HCT116 (cell line): ENCODE measurements at regions not wholly inside any gene's neighbourhood (a gene's known extent, or its start where the extent isn't known, plus 50 kb on each side); places are given as distances from the start of the nearest gene placed in this dataset.

Source experiments
- ATAC-seq: fragments of 200-7000 bp; cut with Tn5 transposase; 2 replicates; pipeline ENCODE4 v1.9.1; 2020; ENCODE audit warnings: mild to moderate bottlenecking, moderate library complexity
- BruUV-seq: library from RNA; stranded (reverse); fragments of 400-500 nt; replicated peaks from 2 replicates; lab custom pipeline; 2021; lab: Mats Ljungman, UMichigan
- CTCF ChIA-PET: fragments of 300-600 bp; sonication (Branson Sonifier 250); formaldehyde crosslinking; loops from one replicate; lab custom pipeline; 2021; ENCODE audit warnings: antibody characterized with exemption; lab: Charles Lee
- POLR2A ChIA-PET: fragments of 300-600, 350-600 bp; sonication (Branson Sonifier 250); formaldehyde crosslinking; loops from one replicate; lab custom pipeline; 2021; ENCODE audit warnings: antibody characterized with exemption; lab: Charles Lee
- RAD21 ChIA-PET, 2 experiments: fragments of 300-600 bp; sonication (Branson Sonifier 250); formaldehyde crosslinking; loops; one replicate each; lab custom pipeline; 2023; ENCODE audit warnings: low total read pairs in 2 of 2; ENCODE audit not compliant: uncharacterized antibody in 2 of 2, unreplicated experiment in 2 of 2, low non-redundant PET in 1 of 2; lab: Charles Lee
- DNase-seq: peaks from one replicate; pipeline ENCODE4 v3.0.0-alpha.2; 2010; ENCODE audit warnings: low read depth, low spot score
- H2AFZ ChIP-seq: fragments of 200-600 bp; shearing (Covaris generic), sonication (generic); 2 replicates; pipeline ENCODE4 v1.6.1; 2017; ENCODE audit warnings: low read depth, mixed run types, mixed read lengths, antibody characterized with exemption, low read length; ENCODE audit not compliant: poor library complexity, severe bottlenecking
- H3K27ac ChIP-seq: 2 replicates; pipeline ENCODE4 v1.5.1; 2012; ENCODE audit warnings: low read depth, low read length
- H3K27me3 ChIP-seq: fragments of 200-600 bp; sonication (generic); 2 replicates; pipeline ENCODE4 v1.6.1; 2016; ENCODE audit warnings: mixed run types, low read length, mixed read lengths; ENCODE audit not compliant: insufficient read depth
- H3K36me3 ChIP-seq, 2 experiments: fragments of 200-500 bp in 1 of 2; fragments of 200-600 bp in 1 of 2; sonication (Bioruptor generic) in 1 of 2; sonication (generic) in 1 of 2; 2 replicates each; pipeline versions ENCODE4 v1.5.1 to v1.6.1; 2014 to 2016; ENCODE audit warnings: low read length in 2 of 2, inconsistent platforms in 1 of 2, mixed read lengths in 1 of 2, mixed run types in 1 of 2; ENCODE audit not compliant: insufficient read depth in 2 of 2, control insufficient read depth in 1 of 2
- H3K4me1 ChIP-seq, 2 experiments: fragments of 200-600 bp in 1 of 2; sonication (generic) in 1 of 2; 2 replicates each; pipeline versions ENCODE4 v1.5.1 to v1.6.1; 2012 to 2017; ENCODE audit warnings: low read length in 2 of 2, inconsistent platforms in 1 of 2, mild to moderate bottlenecking in 1 of 2, mixed read lengths in 1 of 2, mixed run types in 1 of 2, moderate library complexity in 1 of 2; ENCODE audit not compliant: insufficient read depth in 2 of 2, control insufficient read depth in 1 of 2
- H3K4me2 ChIP-seq: fragments of 200-600 bp; sonication (generic); 2 replicates; pipeline ENCODE4 v1.6.1; 2017; ENCODE audit warnings: mixed run types, low read length, mixed read lengths
- H3K4me3 ChIP-seq, 2 experiments: fragments of 200-600 bp in 1 of 2; sonication (generic) in 1 of 2; replicated peaks in 1 of 2; 2 replicates each; pipeline ENCODE4 v1.5.1; 2011 to 2016; ENCODE audit warnings: low read length in 2 of 2, control low read depth in 1 of 2, low read depth in 1 of 2, mild to moderate bottlenecking in 1 of 2, mixed read lengths in 1 of 2, mixed run types in 1 of 2
- H3K79me2 ChIP-seq: fragments of 200-600 bp; sonication (generic); 2 replicates; pipeline ENCODE4 v1.6.1; 2017; ENCODE audit warnings: mild to moderate bottlenecking, mixed run types, low read length, moderate library complexity, mixed read lengths; ENCODE audit not compliant: insufficient read depth
- H3K9ac ChIP-seq: fragments of 200-600 bp; sonication (generic); 2 replicates; pipeline ENCODE4 v1.6.1; 2016; ENCODE audit warnings: low read length, mixed read lengths
- H3K9me2 ChIP-seq: fragments of 200-600 bp; sonication (generic), shearing (Covaris generic); 2 replicates; pipeline ENCODE4 v1.6.1; 2017; ENCODE audit warnings: mixed run types, mild to moderate bottlenecking, moderate library complexity; ENCODE audit not compliant: insufficient read depth
- H3K9me3 ChIP-seq, 2 experiments: fragments of 200-500 bp in 1 of 2; fragments of 200-600 bp in 1 of 2; sonication (Bioruptor generic) in 1 of 2; sonication (generic) in 1 of 2; 2 replicates each; pipeline ENCODE4 v1.6.1; 2014 to 2017; ENCODE audit warnings: low read length in 2 of 2, mixed read lengths in 2 of 2, inconsistent platforms in 1 of 2, low read depth in 1 of 2, mild to moderate bottlenecking in 1 of 2, mixed run types in 1 of 2, moderate library complexity in 1 of 2; ENCODE audit not compliant: control insufficient read depth in 1 of 2, insufficient read depth in 1 of 2
- H4K20me1 ChIP-seq: fragments of 200-600 bp; sonication (generic), shearing (Covaris generic); 2 replicates; pipeline ENCODE4 v1.6.1; 2017; ENCODE audit warnings: mixed run types, mild to moderate bottlenecking, moderate library complexity; ENCODE audit not compliant: insufficient read depth
- ATF3 ChIP-seq: IDR thresholded peaks from 2 replicates; pipeline ENCODE4 v1.6.1; 2012
- CBX3 ChIP-seq: IDR thresholded peaks from 2 replicates; pipeline ENCODE4 v1.6.1; 2012; ENCODE audit warnings: low read depth
- CEBPB ChIP-seq: IDR thresholded peaks from 2 replicates; pipeline ENCODE4 v1.6.1; 2012; ENCODE audit warnings: low read depth
- CTCF ChIP-seq, 3 experiments: fragments of 200-600 bp in 1 of 3; sonication (generic) in 1 of 3; IDR thresholded peaks in 2 of 3; conservative IDR thresholded peaks in 1 of 3; 2 replicates each; pipeline ENCODE4 v1.5.1; 2012 to 2017; ENCODE audit warnings: low read depth in 2 of 3, low read length in 2 of 3, antibody characterized with exemption in 1 of 3, borderline replicate concordance in 1 of 3, control low read depth in 1 of 3, mild to moderate bottlenecking in 1 of 3, mixed read lengths in 1 of 3, mixed run types in 1 of 3, moderate library complexity in 1 of 3; ENCODE audit not compliant: insufficient read depth in 1 of 3
- ELF1 ChIP-seq: IDR thresholded peaks from 2 replicates; pipeline ENCODE4 v1.6.1; 2012; ENCODE audit warnings: low read depth, borderline replicate concordance
- EZH2 ChIP-seq: fragments of 200-600 bp; sonication (generic); IDR thresholded peaks from 2 replicates; pipeline ENCODE4 v1.6.1; 2017; ENCODE audit warnings: antibody characterized with exemption, mixed run types
- EZH2phosphoT487 ChIP-seq: fragments of 200-600 bp; IDR thresholded peaks from 2 replicates; pipeline ENCODE4 v1.6.1; 2018; ENCODE audit warnings: antibody characterized with exemption, borderline replicate concordance
- FOSL1 ChIP-seq: IDR thresholded peaks from 2 replicates; pipeline ENCODE4 v1.6.1; 2012; ENCODE audit warnings: low read depth
- JUND ChIP-seq: IDR thresholded peaks from 2 replicates; pipeline ENCODE4 v1.6.1; 2012
- POLR2A ChIP-seq: IDR thresholded peaks from 2 replicates; pipeline ENCODE4 v1.7.0; 2011; ENCODE audit warnings: borderline replicate concordance; ENCODE audit not compliant: insufficient read depth, insufficient read length; ENCODE audit errors: extremely low read depth
- POLR2AphosphoS5 ChIP-seq: IDR thresholded peaks from 2 replicates; pipeline ENCODE4 v1.6.1; 2011; ENCODE audit warnings: mild to moderate bottlenecking, low read depth, low read length, moderate library complexity
- RAD21 ChIP-seq: IDR thresholded peaks from 2 replicates; pipeline ENCODE4 v1.6.1; 2012; ENCODE audit warnings: low read depth, mild to moderate bottlenecking
- REST ChIP-seq: IDR thresholded peaks from 2 replicates; pipeline ENCODE4 v1.6.1; 2012; ENCODE audit warnings: low read depth
- SIN3A ChIP-seq: IDR thresholded peaks from 2 replicates; pipeline ENCODE4 v1.6.1; 2012; ENCODE audit warnings: low read depth
- SP1 ChIP-seq: IDR thresholded peaks from 2 replicates; pipeline ENCODE4 v1.6.1; 2012; ENCODE audit warnings: low read depth
- SRF ChIP-seq: IDR thresholded peaks from 2 replicates; pipeline ENCODE4 v1.6.1; 2012; ENCODE audit warnings: low read depth
- TCF7L2 ChIP-seq: IDR thresholded peaks from 2 replicates; pipeline ENCODE4 v1.7.0; 2011; ENCODE audit warnings: borderline replicate concordance, inconsistent platforms; ENCODE audit not compliant: insufficient read depth, insufficient read length; ENCODE audit errors: extremely low read depth
- YY1 ChIP-seq: IDR thresholded peaks from 2 replicates; pipeline ENCODE4 v1.6.1; 2011; ENCODE audit warnings: low read length, low read depth, moderate library complexity, mild to moderate bottlenecking; ENCODE audit not compliant: insufficient replicate concordance; ENCODE audit errors: extremely low read depth
- ZBTB33 ChIP-seq: IDR thresholded peaks from 2 replicates; pipeline ENCODE4 v1.6.1; 2011; ENCODE audit warnings: mild to moderate bottlenecking, low read length, moderate library complexity; ENCODE audit not compliant: insufficient replicate concordance; ENCODE audit errors: extremely low read depth
- ZFX ChIP-seq: fragments of 450-650 bp; IDR thresholded peaks from 2 replicates; pipeline ENCODE4 v1.6.1; 2017
- ZNF274 ChIP-seq: fragments of 200-500 bp; sonication (Bioruptor generic); IDR thresholded peaks from 2 replicates; pipeline ENCODE4 v1.6.1; 2014; ENCODE audit warnings: mild to moderate bottlenecking, low read depth, low read length, inconsistent platforms
- intact Hi-C: fragments of 100-400 bp; cut with micrococcal nuclease; formaldehyde crosslinking; loops from 2 replicates; pipeline ENCODE4 v1.10.0; 2022

GRCh38 chr4:36551697-36552214, 270.3 kb downstream of the DTHD1 start:
- Histone ChIP-seq H3K27me3 (no peaks in the 10 kb centered on the region), H3K79me2 (no peaks in the 10 kb centered on the region), H4K20me1 (no peaks in the 10 kb centered on the region), H3K9me3 (no peaks in the 10 kb centered on the region), H3K9ac (no peak overlapping the region), H3K27ac (peak overlapping the region; percentile 24; the same call in 1 of the 2 replicates), H3K36me3 (no peaks in the 10 kb centered on the region), H3K4me2 (peak overlapping the region; percentile 34), H3K4me1 (peaks cover 16 to 39% of the 10 kb centered on the region in 2 experiments; a peak in 3 of 4 replicates), H2AFZ (peak overlapping the region; percentile 29), H3K4me3 (no peak overlapping the region; a peak in 1 of 4 replicates), H3K9me2 (no peaks in the 10 kb centered on the region)
- DNase-seq (peak; percentile 42), ATAC-seq (peak; percentile 75)
- CTCF ChIA-PET: no interaction called here
- intact Hi-C loops: no loop called here
- POLR2A ChIA-PET: no interaction called here
- RAD21 ChIA-PET: no interaction called here
- no TSS peak for BruUV-seq
- TF ChIP-seq EZH2phosphoT487: no peak
- no peak for TF ChIP-seq SIN3A
- TF ChIP-seq REST: no peak
- TF ChIP-seq ELF1: no peak
- TF ChIP-seq POLR2A: no peak
- TF ChIP-seq SP1: 0 out of 2 replicates have a peak, but pooled peaks have one; percentile 33
- peak; percentile 50 for TF ChIP-seq JUND
- TF ChIP-seq ZBTB33: no peak
- no peak for TF ChIP-seq POLR2AphosphoS5
- no peak for TF ChIP-seq ZFX
- no peak for TF ChIP-seq CBX3
- peak; percentile 48; the same call in 1 of the 2 replicates for TF ChIP-seq FOSL1
- TF ChIP-seq YY1: no peak
- TF ChIP-seq RAD21: no peak
- peak; percentile 32; the same call in 1 of the 2 replicates for TF ChIP-seq CEBPB
- TF ChIP-seq EZH2: no peak
- no peak for TF ChIP-seq ATF3
- TF ChIP-seq SRF: no peak
- TF ChIP-seq ZNF274: no peak
- TF ChIP-seq TCF7L2: peak; percentile 89
- TF ChIP-seq CTCF (IDR thresholded peaks at IDR 0.05 in 2 of 3, conservative IDR thresholded peaks at IDR 0.05 in 1 of 3; ENCODE audit: borderline replicate concordance in 1 of 3, insufficient read depth in 1 of 3, low read depth in 2 of 3, low read length in 2 of 3): no peak
